ENCODE measurements at regions not wholly inside any gene's neighbourhood (a gene's known extent, or its start where the extent isn't known, plus 50 kb on each side); places are given as distances from the start of the nearest gene placed in this dataset.

DNA sequence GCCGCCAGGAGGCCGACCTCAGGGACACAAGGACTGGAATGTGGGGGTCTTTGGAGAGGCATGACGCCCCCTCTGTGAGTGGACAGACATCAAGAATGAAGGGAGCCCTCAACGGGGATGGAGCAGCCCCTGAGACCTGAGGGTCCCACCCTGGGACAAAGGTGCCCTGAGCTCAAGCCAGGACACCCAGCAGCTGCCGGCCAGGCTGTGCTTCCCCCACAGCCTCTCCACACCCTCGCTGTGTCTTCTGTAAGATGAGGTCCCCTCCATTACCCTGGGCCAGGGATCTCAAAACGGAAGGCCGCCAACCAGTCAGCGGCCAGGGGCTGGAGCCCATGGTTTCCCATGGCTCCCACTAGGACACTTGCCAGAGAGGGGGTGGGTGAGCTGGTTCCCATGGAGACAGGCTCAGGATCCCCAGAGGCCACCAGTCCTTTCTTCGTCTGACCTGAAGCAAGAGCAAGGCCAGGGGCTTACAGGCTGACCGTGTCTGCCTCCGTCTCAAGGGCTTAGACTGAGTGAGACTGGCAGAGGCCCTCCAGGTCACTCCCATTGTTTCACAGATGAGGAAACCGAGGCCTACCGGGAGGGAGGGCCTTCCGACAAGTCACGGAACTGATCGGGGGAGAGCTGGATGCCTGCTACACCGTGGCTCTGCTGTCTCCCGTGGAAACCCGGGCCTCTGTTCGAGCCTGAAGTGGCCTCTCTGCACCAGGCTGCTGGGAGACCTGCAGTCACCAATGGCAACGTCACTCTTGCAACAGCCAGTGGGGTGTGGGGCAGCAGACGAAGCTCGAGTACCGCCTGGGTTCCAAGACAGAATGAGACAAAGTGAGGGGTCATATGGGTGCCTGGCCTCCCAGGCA is 91.7 kb upstream of the DIO3 start:
- H3K36me3 ChIP-seq, result no peaks in the 10 kb centered on the region
- no peaks in the 10 kb centered on the region for H3K27me3 ChIP-seq
- TF ChIP-seq, protein P1, sequence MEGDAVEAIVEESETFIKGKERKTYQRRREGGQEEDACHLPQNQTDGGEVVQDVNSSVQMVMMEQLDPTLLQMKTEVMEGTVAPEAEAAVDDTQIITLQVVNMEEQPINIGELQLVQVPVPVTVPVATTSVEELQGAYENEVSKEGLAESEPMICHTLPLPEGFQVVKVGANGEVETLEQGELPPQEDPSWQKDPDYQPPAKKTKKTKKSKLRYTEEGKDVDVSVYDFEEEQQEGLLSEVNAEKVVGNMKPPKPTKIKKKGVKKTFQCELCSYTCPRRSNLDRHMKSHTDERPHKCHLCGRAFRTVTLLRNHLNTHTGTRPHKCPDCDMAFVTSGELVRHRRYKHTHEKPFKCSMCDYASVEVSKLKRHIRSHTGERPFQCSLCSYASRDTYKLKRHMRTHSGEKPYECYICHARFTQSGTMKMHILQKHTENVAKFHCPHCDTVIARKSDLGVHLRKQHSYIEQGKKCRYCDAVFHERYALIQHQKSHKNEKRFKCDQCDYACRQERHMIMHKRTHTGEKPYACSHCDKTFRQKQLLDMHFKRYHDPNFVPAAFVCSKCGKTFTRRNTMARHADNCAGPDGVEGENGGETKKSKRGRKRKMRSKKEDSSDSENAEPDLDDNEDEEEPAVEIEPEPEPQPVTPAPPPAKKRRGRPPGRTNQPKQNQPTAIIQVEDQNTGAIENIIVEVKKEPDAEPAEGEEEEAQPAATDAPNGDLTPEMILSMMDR (IDR thresholded peaks at IDR 0.05; ENCODE audit: low read depth, low read length), result no peak
- H3K9me3 ChIP-seq, result no peaks in the 10 kb centered on the region
- no peak overlapping the region for H3K4me3 ChIP-seq (ENCODE audit: low read depth, low read length)
- DNase-seq, result no peak
- H3K4me1 ChIP-seq, result no peaks in the 10 kb centered on the region

DNA sequence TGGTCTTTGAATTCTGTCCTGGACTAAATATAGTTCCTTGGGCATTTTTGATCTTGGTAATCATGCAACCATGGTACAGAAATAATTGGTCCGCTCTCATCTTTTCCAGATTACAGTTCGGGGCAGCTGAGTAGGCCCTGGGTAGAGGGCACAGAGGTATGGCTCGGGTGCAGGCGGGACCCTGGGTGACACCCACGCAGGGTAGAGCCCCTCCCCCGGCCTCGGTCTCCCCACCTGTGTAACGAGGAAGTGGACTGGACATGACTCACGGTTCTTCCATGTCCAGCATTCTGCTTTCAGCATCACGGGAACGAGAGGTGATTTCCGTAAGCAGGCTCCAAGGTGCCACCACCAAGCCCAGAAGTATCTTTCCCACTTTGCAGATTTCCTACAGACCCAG is 91.0 kb upstream of the DIO3 start:
- DNase-seq, result no peak
- Histone ChIP-seq H3K4me3 (ENCODE audit: low read depth, low read length) (no peak overlapping the region), H3K4me1 (no peaks in the 10 kb centered on the region), H3K36me3 (no peaks in the 10 kb centered on the region), H3K27me3 (no peaks in the 10 kb centered on the region), H3K9me3 (no peaks in the 10 kb centered on the region)
- TF ChIP-seq, protein P1 (IDR thresholded peaks at IDR 0.05; ENCODE audit: low read depth, low read length), result no peak

DNA sequence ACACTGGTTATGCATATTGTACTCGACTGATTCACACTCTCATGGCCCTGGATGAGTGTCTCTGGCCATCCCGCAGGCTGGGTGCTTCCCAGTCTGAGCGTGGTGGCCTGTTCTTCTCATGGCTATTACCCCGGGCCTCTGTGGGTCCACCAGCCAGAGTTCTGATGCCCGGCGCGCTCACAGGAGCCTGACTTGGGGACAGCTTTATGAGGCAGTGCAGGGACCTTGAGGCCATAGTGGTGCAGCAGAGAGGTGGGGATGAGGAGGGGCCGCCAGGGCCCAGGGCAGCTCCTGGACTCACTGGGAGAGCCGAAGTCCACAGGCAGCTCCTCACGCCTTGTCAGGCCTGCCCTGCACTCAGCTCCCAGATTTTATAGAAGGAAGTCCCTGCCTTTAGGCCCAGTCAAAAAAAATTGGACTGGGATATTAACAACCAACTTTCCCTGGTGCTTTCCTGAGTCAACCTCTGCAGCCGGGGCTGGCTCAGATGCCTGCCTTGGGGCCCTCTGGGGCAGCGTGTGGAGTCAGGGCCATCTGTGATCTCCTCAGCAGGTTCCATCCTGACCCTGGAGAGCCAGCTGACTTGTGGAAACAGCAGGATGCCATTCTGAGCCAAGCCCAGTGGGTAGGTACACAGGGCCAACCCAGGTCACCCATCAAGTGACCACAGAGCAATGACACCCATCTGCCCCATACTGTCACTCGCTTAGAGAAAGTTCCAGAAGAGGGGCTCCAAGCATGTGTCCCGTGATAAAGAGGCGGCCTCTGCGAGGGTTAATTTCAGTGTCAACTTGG is 89.4 kb upstream of the DIO3 start:
- Histone ChIP-seq H3K4me3 (ENCODE audit: low read depth, low read length) (no peak overlapping the region), H3K27me3 (no peaks in the 10 kb centered on the region), H3K9me3 (no peaks in the 10 kb centered on the region), H3K4me1 (no peaks in the 10 kb centered on the region), H3K36me3 (no peaks in the 10 kb centered on the region)
- TF ChIP-seq, protein P1 (IDR thresholded peaks at IDR 0.05; ENCODE audit: low read depth, low read length), result no peak
- DNase-seq, result no peak

DNA sequence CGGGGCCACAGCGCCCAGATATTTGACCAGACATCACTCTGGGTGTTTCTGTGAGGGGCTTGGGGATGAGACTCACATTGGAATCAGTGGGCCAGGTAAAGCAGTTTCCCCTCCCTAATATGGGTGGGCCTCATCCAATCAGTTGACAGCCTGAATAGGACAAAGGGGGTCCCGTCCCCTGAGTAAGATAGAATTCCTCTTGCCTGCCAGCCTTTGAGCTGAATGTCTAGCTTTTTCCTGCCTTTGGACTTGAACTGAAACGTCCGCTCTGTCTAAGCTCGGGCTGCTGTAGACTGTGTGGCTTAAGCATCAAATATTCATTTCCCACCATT is 88.8 kb upstream of the DIO3 start:
- no peak overlapping the region for H3K4me3 ChIP-seq (ENCODE audit: low read depth, low read length)
- TF ChIP-seq, protein P1 (IDR thresholded peaks at IDR 0.05; ENCODE audit: low read depth, low read length), result no peak
- no peak for DNase-seq
- H3K4me1 ChIP-seq, result no peaks in the 10 kb centered on the region
- H3K9me3 ChIP-seq, result no peaks in the 10 kb centered on the region
- H3K36me3 ChIP-seq, result no peaks in the 10 kb centered on the region
- no peaks in the 10 kb centered on the region for H3K27me3 ChIP-seq

DNA sequence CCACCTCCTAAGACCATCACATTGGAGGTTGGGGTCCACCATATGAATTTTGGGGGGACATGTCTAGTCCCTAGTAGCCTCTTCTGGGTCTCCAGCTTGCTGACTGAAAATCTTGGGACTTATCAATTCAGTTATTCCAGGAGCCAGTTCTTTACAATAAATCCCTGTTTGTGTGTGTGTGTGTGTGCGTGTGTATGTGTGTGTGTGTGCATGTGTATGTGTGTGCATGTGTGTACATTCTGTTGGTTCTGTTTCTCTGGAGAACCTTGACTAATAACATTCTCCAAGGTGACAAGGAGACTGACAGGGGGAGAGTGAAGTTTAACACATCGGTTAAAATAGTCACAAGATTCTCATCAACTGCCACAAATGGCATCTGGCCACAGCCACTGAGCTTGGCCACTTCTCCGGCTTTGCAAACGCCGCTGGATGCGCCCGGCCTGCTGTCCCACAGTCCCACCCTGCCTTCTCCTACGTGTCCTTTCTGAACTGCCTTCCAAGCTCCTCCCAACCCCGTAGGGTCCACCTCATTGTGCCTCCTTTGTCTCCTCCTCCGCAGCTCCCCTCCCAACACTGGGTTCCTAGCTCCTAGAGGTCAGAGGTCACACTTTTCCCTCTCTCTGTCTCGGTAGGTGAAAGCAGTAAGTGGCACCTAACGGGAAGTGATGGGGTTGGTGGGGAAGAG is 88.1 kb upstream of the DIO3 start:
- TF ChIP-seq, protein P1 (IDR thresholded peaks at IDR 0.05; ENCODE audit: low read depth, low read length), result no peak
- no peak for DNase-seq
- no peaks in the 10 kb centered on the region for H3K4me1 ChIP-seq
- no peaks in the 10 kb centered on the region for H3K36me3 ChIP-seq
- H3K9me3 ChIP-seq, result no peaks in the 10 kb centered on the region
- H3K4me3 ChIP-seq (ENCODE audit: low read depth, low read length), result no peak overlapping the region
- no peaks in the 10 kb centered on the region for H3K27me3 ChIP-seq

All from BE2C (cell line).